ENCODE measurements at regions not wholly inside any gene's neighbourhood (a gene's known extent, or its start where the extent isn't known, plus 50 kb on each side); places are given as distances from the start of the nearest gene placed in this dataset.

- no peak overlapping the region for H3K4me3 ChIP-seq (ENCODE audit: low read depth, low read length)
These were observed 463.7 kb upstream of the ROBO2 start for GRCh38 chr3:76576201-76576600.

GRCh38 chr3:76582098-76582497, 457.8 kb upstream of the ROBO2 start:
- no peak overlapping the region for H3K4me3 ChIP-seq (ENCODE audit: low read depth, low read length)

GRCh38 chr3:76582632-76583378, 457.1 kb upstream of the ROBO2 start:
- no peak overlapping the region for H3K4me3 ChIP-seq (ENCODE audit: low read depth, low read length)

- no peak overlapping the region for H3K4me3 ChIP-seq (ENCODE audit: low read depth, low read length)
These were observed 454.0 kb upstream of the ROBO2 start for GRCh38 chr3:76585794-76586392.

- no peak overlapping the region for H3K4me3 ChIP-seq (ENCODE audit: low read depth, low read length)
These were observed 453.4 kb upstream of the ROBO2 start for GRCh38 chr3:76586471-76586870.

GRCh38 chr3:76610150-76610549, 429.7 kb upstream of the ROBO2 start:
- no peak overlapping the region for H3K4me3 ChIP-seq (ENCODE audit: low read depth, low read length)

GRCh38 chr3:76615719-76616118, 424.2 kb upstream of the ROBO2 start:
- H3K4me3 ChIP-seq (ENCODE audit: low read depth, low read length), result no peak overlapping the region

- H3K4me3 ChIP-seq (ENCODE audit: low read depth, low read length), result no peak overlapping the region
These were observed 415.7 kb upstream of the ROBO2 start for GRCh38 chr3:76624164-76624563.

- no peak overlapping the region for H3K4me3 ChIP-seq (ENCODE audit: low read depth, low read length)
These were observed 412.7 kb upstream of the ROBO2 start for GRCh38 chr3:76627236-76627635.

GRCh38 chr3:76631251-76631650, 408.6 kb upstream of the ROBO2 start:
- H3K4me3 ChIP-seq (ENCODE audit: low read depth, low read length), result no peak overlapping the region

- H3K4me3 ChIP-seq (ENCODE audit: low read depth, low read length), result no peak overlapping the region
These were observed 401.9 kb upstream of the ROBO2 start for GRCh38 chr3:76638006-76638405.

- no peak overlapping the region for H3K4me3 ChIP-seq (ENCODE audit: low read depth, low read length)
These were observed 396.1 kb upstream of the ROBO2 start for GRCh38 chr3:76643623-76644304.

- no peak overlapping the region for H3K4me3 ChIP-seq (ENCODE audit: low read depth, low read length)
These were observed 395.6 kb upstream of the ROBO2 start for GRCh38 chr3:76644305-76644675.

- H3K4me3 ChIP-seq (ENCODE audit: low read depth, low read length), result no peak overlapping the region
These were observed 394.2 kb upstream of the ROBO2 start for GRCh38 chr3:76645724-76646123.

GRCh38 chr3:76646921-76647562, 392.9 kb upstream of the ROBO2 start:
- H3K4me3 ChIP-seq (ENCODE audit: low read depth, low read length), result no peak overlapping the region

GRCh38 chr3:76651784-76652183, 388.1 kb upstream of the ROBO2 start:
- no peak overlapping the region for H3K4me3 ChIP-seq (ENCODE audit: low read depth, low read length)

- no peak overlapping the region for H3K4me3 ChIP-seq (ENCODE audit: low read depth, low read length)
These were observed 387.4 kb upstream of the ROBO2 start for GRCh38 chr3:76652524-76652923.

GRCh38 chr3:76653640-76654251, 386.2 kb upstream of the ROBO2 start:
- H3K4me3 ChIP-seq (ENCODE audit: low read depth, low read length), result no peak overlapping the region

GRCh38 chr3:76656531-76657070, 383.3 kb upstream of the ROBO2 start:
- H3K4me3 ChIP-seq (ENCODE audit: low read depth, low read length), result no peak overlapping the region

GRCh38 chr3:76657909-76658308, 382.0 kb upstream of the ROBO2 start:
- H3K4me3 ChIP-seq (ENCODE audit: low read depth, low read length), result no peak overlapping the region

Measured in iPS-11a (cell line).